ENCODE measurements at regions not wholly inside any gene's neighbourhood (a gene's known extent, or its start where the extent isn't known, plus 50 kb on each side); places are given as distances from the start of the nearest gene placed in this dataset.

- no peak for TF ChIP-seq POLR2A (IDR thresholded peaks at IDR 0.05)
- no peak for TF ChIP-seq CTCF (IDR thresholded peaks at IDR 0.05)
These were observed 123.1 kb downstream of the DKK1 start for GRCh38 chr10:52437205-52437646.
